GM18909 (cell line): ENCODE measurements at regions not wholly inside any gene's neighbourhood (a gene's known extent, or its start where the extent isn't known, plus 50 kb on each side); places are given as distances from the start of the nearest gene placed in this dataset.

Source experiments
- ATAC-seq: cut with Tn5 transposase; IDR thresholded peaks from one replicate; pipeline ENCODE4 v1.9.1; 2021; ENCODE audit warnings: mild to moderate bottlenecking; ENCODE audit not compliant: unreplicated experiment, poor library complexity

- ATAC-seq: no peak
These were observed 256.4 kb upstream of the TGFBR2 start for GRCh38 chr3:30350011-30350410.

DNA sequence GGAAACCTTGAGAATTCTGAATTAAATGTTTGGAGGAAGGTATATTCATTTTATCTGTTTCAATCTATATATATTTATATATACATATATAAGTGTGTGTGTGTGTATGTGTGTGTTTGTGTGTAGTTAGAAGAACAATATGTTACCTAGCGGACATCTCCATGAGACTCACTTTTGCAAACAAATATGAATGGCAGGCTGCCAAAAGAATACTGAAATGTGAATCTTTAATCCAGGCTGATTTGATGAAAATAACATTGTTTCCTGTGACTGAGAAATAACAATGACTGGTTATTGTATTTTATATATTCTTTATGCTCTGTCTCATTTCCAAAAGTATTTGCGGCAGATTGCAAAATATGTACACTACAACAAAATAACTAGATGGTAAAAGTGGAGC, 255.5 kb upstream of the TGFBR2 start:
- ATAC-seq: no peak

DNA sequence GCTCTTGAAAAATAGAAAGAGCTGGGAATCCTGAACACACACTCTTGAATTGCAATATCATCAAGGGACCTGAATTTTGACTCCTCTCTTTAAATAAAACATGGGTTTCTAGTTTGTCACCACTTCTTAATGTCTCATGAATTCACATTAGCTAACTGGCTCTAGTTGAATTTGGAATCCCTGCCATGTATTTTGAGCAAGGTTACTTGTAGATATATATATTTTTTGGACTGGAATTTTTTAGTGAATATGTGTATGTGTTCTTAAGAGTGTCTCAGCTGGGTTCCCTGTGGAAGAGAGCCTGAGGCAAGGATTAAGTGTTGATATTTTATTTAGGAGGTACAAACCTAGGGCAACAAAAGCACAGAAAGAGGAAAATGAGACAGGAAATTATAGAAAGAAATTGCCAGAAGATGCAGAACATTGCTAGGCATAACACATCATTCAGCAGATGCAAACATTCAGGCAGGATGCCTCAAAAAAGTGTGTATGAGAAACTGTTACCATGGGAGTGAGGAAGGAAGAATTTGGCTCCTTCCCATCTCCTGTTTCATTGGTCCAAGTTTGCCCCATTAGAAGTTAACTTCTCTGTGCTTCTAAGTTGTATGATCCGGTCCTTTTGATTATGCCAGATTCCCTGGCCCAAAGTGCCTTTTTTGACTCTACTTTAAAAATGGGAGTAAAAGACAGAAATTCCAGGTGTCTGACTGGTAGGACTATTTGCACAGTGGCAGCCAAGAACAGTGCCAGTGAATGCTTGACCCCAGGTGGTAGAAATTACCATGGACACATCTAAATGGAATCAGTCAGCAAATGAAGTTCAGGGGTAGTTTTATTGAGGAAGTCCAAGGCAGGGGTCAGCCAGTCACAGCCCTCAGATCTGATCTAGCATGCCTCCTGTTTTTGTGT, 253.7 kb upstream of the TGFBR2 start:
- ATAC-seq: no peak

DNA sequence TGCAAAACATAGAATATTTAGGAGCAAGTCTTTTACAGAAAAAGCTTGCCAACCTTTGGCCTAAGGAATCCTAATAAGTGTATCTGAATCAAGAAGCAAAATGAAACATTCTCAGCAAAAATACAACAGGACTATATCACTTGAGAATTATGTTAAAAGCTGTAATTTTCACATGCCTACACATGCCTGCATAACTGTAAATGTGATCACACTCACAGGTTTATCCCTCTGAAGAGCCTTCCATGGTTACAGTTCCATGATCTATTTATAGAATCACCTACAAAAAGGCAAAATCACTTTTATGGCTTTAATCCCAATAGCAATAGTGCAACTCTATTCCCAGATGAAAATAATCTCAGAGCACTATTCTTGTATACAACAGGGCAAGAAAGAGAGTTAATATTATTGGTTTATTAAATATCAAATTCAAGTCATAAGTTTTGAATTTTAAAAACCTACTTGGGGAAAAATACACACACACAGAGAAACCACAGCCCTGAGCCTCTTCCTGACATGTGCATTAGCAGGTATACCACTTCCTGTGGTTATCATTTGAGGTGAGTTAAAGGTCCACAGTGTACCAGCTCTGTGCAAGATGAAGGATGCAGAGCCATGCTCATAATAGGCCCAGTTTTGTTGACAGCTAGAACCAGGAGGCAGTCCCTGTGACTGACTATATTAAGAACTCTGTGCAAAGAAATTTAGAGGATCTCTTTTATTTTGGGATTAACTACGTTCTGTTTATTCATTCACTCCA, 252.5 kb upstream of the TGFBR2 start:
- peak; percentile 99 for ATAC-seq

DNA sequence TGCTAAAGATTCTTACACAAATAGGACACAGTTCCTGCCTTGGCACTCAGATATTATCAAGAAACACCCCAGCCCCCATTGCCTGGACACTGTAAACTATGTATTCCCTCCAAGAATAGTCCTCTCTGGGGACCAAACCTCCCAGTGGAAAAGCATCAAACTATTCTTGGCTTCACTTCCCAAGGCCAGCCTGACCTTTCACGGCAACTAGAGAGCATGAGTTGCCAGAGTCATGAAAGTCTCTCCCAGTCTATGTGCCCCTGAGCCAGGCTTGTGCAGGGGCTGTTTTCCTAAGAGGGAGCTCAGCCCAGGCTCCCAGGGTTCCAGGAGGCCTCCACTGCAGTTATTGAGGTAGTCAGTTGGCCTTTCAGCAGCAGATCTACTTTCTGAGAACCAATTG, 251.9 kb upstream of the TGFBR2 start:
- ATAC-seq: no peak

DNA sequence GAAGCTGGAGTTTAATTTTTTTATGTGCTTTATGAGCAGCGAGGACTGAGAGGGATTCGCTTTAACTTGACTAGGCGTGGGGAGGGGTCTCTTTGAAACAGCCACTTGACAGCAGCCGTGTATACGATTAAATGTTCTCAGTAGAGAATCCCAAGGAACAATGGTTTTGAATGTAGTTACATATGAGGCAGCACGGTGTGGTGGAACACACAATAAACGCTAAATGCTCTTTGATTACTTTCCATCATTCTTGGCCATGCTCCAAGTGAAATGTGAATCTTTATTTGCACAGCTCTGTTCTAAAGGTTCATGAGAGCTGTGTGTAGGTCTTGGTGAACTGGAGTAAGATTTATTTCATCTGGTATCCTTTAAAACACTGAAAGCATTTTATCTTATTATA, 251.4 kb upstream of the TGFBR2 start:
- no peak for ATAC-seq

GRCh38 chr3:30355622-30356021, 250.8 kb upstream of the TGFBR2 start:
- no peak for ATAC-seq

DNA sequence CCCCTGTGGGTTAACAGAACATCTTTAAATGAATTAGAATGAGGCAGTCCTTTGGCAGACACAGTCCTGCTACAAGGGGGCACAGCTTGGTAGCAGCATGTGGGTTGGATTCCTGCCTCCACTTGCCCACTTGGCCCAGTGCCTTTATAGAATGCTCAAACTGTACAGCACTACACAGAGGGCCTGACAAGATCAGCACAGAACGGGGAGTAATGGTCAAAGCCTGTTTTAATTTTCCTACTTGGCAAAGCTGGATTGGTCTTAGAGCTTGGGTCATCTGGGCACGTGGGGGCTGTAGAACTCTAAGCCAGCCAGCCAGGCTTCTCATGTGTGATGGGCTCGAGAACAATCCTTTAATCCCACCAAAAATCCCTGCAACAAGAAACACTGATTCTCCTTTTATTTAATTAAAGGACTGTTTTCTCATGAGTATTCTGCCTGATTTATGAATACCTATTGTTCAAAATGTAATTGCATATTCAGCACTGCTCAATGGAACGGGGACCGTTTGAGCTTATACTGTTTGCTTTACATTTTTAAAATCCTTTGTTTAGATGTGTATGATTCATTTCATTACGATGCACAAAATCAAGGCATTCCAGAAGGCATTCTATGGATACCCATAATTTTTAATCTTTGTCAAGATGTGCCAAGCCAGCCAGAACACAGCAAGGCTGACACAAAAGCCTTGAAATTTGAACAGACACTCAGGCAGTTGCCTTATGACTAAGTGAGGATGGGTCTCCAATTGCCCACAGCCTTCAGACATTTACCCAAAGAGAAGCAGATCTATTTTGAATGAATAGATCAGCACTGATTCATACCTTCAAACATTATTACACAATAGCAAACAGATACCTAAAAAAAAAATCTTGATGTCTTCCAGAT, 249.3 kb upstream of the TGFBR2 start:
- ATAC-seq: no peak

GRCh38 chr3:30357897-30358296, 248.5 kb upstream of the TGFBR2 start:
- no peak for ATAC-seq

GRCh38 chr3:30358871-30359270, 247.5 kb upstream of the TGFBR2 start:
- ATAC-seq: no peak

DNA sequence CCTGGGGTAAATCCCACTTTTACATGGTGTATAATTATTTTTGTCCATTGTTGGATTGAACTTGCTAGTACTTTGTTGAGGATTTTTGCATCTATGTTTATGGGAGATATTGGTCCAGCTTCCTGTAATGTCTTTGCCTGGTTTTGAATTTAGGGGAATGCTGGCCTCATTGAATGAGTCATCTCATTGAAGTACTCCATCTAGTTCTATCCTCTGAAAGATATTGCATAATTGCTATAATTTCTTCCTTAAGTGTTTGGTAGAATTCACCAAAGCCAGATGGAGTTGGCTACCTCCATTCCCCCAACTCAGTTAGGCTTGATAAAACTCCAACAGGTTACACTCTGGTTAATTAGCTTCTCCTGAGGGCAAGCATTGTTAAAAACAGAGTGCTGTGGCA, 237.4 kb upstream of the TGFBR2 start:
- no peak for ATAC-seq

DNA sequence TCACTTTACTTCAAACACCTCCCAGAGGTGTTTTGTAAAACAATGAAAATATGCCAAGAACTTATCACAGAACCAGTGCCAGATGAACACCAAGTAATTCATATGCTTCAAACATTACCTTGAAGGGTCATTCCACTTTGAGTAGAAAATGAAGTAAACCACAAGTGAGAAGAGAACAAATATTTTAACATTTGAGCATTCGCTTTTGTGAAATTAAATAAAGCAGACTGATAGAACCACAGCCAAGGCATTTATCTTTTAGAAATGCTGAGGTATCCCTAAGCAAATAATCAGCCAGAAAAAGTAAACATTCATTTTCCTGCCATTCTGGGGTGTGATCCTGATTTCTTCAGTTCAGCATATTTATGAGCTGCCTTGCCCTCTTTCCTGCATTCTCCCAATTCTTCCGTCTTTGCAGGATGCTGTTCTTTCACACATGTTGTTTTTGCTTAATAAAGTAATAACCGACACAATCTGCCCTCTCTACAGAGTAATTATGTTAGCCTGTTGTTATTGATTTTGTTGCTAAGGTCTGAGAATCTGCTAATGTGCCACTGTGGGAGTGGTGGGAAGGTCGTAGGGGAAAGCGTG, 235.6 kb upstream of the TGFBR2 start:
- no peak for ATAC-seq

DNA sequence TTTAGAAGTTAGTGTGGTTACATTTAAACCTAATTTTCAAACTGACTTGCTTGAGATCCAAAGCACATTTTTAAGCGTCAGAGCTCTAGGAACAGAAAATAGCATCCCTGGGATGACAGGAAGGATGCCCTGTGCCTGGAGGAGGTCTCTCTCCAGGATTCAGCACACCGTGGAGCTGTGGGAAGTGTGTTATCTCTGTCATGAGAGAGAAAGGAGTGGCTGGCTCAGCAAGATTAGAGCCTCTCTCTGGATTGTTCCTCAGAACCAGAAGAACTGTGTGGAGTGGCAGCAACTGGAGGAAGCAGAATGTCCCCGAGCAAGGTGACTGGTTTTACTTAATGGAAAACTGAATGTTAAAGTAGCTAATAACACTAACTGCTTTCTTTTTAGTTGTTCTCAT, 233.6 kb upstream of the TGFBR2 start:
- no peak for ATAC-seq

DNA sequence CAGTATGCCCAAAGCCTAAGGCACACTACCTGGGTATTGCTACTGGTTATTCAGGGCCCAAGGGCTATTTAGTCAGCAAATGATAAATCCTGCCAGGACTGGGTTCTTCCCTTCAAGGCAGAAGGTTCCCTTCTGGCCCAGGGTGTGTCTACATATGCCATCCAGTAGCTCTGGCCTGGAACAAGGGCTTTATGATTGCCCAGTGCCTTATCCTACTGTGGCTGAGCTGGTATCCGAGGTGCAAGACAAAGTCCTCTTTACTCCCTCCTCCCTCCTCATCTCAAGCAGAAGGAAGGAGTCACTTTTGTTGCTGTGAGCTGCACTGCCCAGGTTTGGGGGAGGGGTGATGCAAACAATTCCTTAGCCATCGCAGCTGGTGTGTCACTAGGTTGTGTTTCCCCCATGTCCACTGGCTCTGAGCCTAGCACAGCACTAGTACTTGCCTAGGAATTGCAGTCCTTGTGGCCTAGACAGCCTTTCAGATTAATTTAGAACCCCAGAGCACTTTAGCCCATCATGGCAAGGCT, 221.8 kb upstream of the TGFBR2 start:
- no peak for ATAC-seq

DNA sequence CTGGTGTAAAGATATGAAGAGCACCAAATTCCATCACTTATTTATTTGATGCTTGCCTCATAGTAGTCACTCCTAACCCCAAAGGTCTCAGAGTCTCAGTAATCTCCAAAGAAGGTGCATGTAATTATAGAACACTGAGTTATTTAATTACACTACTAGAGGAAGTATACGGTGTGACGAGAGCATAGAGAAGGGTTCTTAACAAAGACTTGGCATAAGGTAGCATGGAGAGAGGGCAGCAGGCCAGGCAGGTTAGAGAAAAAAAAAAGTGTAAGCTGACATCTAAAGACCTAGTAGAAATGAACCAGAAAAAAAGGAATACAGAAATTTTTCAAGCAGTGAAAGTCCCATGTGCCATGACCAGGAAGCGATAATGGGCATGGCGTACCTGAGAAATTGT, 213.3 kb upstream of the TGFBR2 start:
- no peak for ATAC-seq

GRCh38 chr3:30397030-30397429, 209.4 kb upstream of the TGFBR2 start:
- no peak for ATAC-seq

- no peak for ATAC-seq
These were observed 206.8 kb upstream of the TGFBR2 start for GRCh38 chr3:30399394-30400181.

GRCh38 chr3:30400926-30401325, 205.5 kb upstream of the TGFBR2 start:
- no peak for ATAC-seq

- no peak for ATAC-seq
These were observed 204.4 kb upstream of the TGFBR2 start for GRCh38 chr3:30401971-30402370.
